NCI-H2196 treated with DMSO at 0.1 percent for 48 hours (cell line): ENCODE measurements at regions not wholly inside any gene's neighbourhood (a gene's known extent, or its start where the extent isn't known, plus 50 kb on each side); places are given as distances from the start of the nearest gene placed in this dataset.

ENCODE experiments used
- DNase-seq: peaks from one replicate; lab custom pipeline; 2025; ENCODE audit not compliant: unreplicated experiment; lab: John Stamatoyannopoulos, UW

- no peak for DNase-seq
Observed at GRCh38 chr5:133777951-133778350, 165.6 kb upstream of the FSTL4 start.

GRCh38 chr5:133775584-133776304, 163.4 kb upstream of the FSTL4 start:
- no peak for DNase-seq

GRCh38 chr5:133773247-133774202, 161.2 kb upstream of the FSTL4 start:
- no peak for DNase-seq

- DNase-seq = no peak
Observed at GRCh38 chr5:133769842-133770241, 157.5 kb upstream of the FSTL4 start.

- no peak for DNase-seq
Observed at GRCh38 chr5:133763744-133764143, 151.4 kb upstream of the FSTL4 start.

- no peak for DNase-seq
Observed at GRCh38 chr5:133761632-133762031, 149.3 kb upstream of the FSTL4 start.

- no peak for DNase-seq
Observed at GRCh38 chr5:133760532-133760931, 148.2 kb upstream of the FSTL4 start.

- no peak for DNase-seq
Observed at GRCh38 chr5:133758641-133759040, 146.3 kb upstream of the FSTL4 start.

GRCh38 chr5:133757396-133757945, 145.1 kb upstream of the FSTL4 start:
- no peak for DNase-seq

- no peak for DNase-seq
Observed at GRCh38 chr5:133756756-133757155, 144.4 kb upstream of the FSTL4 start.

- DNase-seq = no peak
Observed at GRCh38 chr5:133756036-133756435, 143.7 kb upstream of the FSTL4 start.

- no peak for DNase-seq
Observed at GRCh38 chr5:133754575-133755169, 142.3 kb upstream of the FSTL4 start.

GRCh38 chr5:133753856-133754255, 141.5 kb upstream of the FSTL4 start:
- no peak for DNase-seq

GRCh38 chr5:133751846-133752245, 139.5 kb upstream of the FSTL4 start:
- DNase-seq = no peak

- DNase-seq = no peak
Observed at GRCh38 chr5:133751421-133751820, 139.1 kb upstream of the FSTL4 start.

- DNase-seq = no peak
Observed at GRCh38 chr5:133750856-133751255, 138.5 kb upstream of the FSTL4 start.

- no peak for DNase-seq
Observed at GRCh38 chr5:133750356-133750755, 138.0 kb upstream of the FSTL4 start.

GRCh38 chr5:133749331-133749985, 137.1 kb upstream of the FSTL4 start:
- DNase-seq = no peak

GRCh38 chr5:133746834-133747233, 134.5 kb upstream of the FSTL4 start:
- no peak for DNase-seq

GRCh38 chr5:133744960-133745308, 132.6 kb upstream of the FSTL4 start:
- DNase-seq = no peak
